Esophagus (tissue), 2 donors: ENCODE measurements at regions not wholly inside any gene's neighbourhood (a gene's known extent, or its start where the extent isn't known, plus 50 kb on each side); places are given as distances from the start of the nearest gene placed in this dataset.

ENCODE experiments used
- H3K27ac ChIP-seq, 2 donors: one replicate each; pipeline ENCODE4 v1.5.1; 2013; ENCODE audit warnings: low read depth in 2 of 2, mild to moderate bottlenecking in 2 of 2, inconsistent platforms in 1 of 2, low read length in 1 of 2, moderate library complexity in 1 of 2
- H3K27me3 ChIP-seq, 2 donors: one replicate each; pipeline ENCODE4 v1.6.1; 2013; ENCODE audit warnings: low read length in 2 of 2, control low read depth in 1 of 2, mild to moderate bottlenecking in 1 of 2; ENCODE audit not compliant: insufficient read depth in 2 of 2, control insufficient read depth in 1 of 2
- H3K36me3 ChIP-seq, 2 donors: one replicate each; pipeline ENCODE4 v1.6.1; 2013; ENCODE audit warnings: low read length in 1 of 2; ENCODE audit not compliant: control insufficient read depth in 2 of 2, insufficient read depth in 2 of 2
- H3K4me1 ChIP-seq, 2 donors: one replicate each; pipeline ENCODE4 v1.6.1; 2013; ENCODE audit warnings: low read length in 1 of 2; ENCODE audit not compliant: control insufficient read depth in 2 of 2, insufficient read depth in 2 of 2
- H3K4me3 ChIP-seq, 2 donors: one replicate each; pipeline ENCODE4 v1.5.1; 2013; ENCODE audit warnings: low read length in 2 of 2, mild to moderate bottlenecking in 2 of 2, low read depth in 1 of 2, moderate library complexity in 1 of 2
- H3K9me3 ChIP-seq, 2 donors: one replicate each; pipeline ENCODE4 v1.6.1; 2013; ENCODE audit warnings: mild to moderate bottlenecking in 2 of 2, low read depth in 1 of 2, low read length in 1 of 2, moderate library complexity in 1 of 2; ENCODE audit not compliant: control insufficient read depth in 2 of 2, insufficient read depth in 1 of 2
- WGBS, 2 donors: extraction: QIAGEN DNeasy Blood & Tissue Kit; methylation state at CpG; one replicate each; pipeline ENCODE4 v1.1.7; 2013; 5-methylcytosine and 5-hydroxymethylcytosine counted together
- donor health status: healthy with polysubstance abuse.
- donor health status: Bipolar disorder and iron deficiency.

DNA sequence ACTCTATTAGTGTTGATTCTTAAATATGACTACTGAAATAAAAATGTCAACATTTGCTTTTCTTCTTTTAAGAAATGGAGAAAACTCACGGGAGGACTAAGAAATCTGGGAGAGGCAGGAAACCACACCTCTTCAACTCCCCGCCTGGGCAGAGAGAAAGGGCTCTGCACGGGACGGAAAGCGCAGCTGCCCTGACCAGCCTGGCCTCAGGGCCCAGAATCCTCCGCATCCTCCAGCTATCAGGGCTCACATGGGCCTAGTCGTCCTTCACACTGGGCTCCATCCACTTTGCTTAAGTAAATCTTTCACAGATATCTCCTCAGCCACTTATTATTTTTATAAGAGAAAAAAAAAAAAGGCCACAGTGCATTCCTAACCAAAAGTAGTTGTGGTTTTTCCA, 215.1 kb downstream of the TBXT start:
- no peak overlapping the region for H3K4me3 ChIP-seq
- no peaks in the 10 kb centered on the region for H3K36me3 ChIP-seq
- no peaks in the 10 kb centered on the region for H3K27me3 ChIP-seq
- H3K27ac ChIP-seq, result no peak overlapping the region
- H3K9me3 ChIP-seq, result peaks cover 0 to 5% of the 10 kb centered on the region in 2 donors
- H3K4me1 ChIP-seq, result no peaks in the 10 kb centered on the region
- whole genome bisulfite sequencing, 2 donors, result 50 to 66% methylated on average over 7 of the region's 7 CpGs

DNA sequence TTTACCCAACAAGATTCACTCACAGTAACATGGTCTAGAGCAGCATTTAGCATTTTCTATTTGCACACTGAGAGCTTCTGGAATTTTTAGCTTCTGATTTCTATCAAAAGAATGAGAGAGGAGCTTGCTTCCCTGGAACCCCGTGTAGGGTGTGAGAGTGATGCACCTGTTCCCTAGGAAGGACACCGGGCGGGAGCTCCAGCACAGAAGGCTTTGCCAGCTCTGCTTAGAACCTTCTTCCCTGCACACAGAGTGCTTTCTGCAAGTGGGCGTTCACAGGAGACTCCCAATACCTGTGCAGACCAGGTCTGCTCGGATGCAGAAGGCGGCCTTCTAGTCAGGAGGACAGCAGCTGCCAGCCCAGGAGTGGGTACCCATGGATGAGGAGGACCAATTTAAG, 217.3 kb downstream of the TBXT start:
- no peaks in the 10 kb centered on the region for H3K4me1 ChIP-seq
- 77 to 83% methylated on average over 6 of the region's 6 CpGs for WGBS, 2 donors
- no peak overlapping the region for H3K27ac ChIP-seq
- peaks cover 0 to 5% of the 10 kb centered on the region in 2 donors for H3K9me3 ChIP-seq
- H3K27me3 ChIP-seq, result no peaks in the 10 kb centered on the region
- no peak overlapping the region for H3K4me3 ChIP-seq
- no peaks in the 10 kb centered on the region for H3K36me3 ChIP-seq

DNA sequence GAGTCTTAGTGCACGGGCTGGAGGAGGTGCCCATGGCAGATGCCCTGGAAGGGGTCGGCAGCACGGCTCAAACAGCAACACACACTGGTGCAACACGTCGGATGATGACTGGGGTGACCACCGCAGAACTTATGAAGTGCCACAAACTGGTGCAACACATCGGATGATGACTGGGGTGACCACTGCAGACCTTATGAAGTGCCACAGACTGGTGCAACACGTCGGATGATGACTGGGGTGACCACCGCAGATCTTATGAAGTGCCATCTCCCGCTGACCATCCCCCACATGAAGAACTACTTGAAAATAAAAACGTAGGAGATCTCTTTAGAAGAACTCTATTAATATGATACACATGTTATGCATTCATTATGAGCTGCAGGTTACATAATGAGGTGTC, 218.3 kb downstream of the TBXT start:
- Histone ChIP-seq H3K9me3 (peaks cover 0 to 2% of the 10 kb centered on the region in 2 donors), H3K4me3 (no peak overlapping the region), H3K36me3 (no peaks in the 10 kb centered on the region), H3K27ac (no peak overlapping the region), H3K4me1 (no peaks in the 10 kb centered on the region), H3K27me3 (no peaks in the 10 kb centered on the region)
- 88% methylated on average over 12 of the region's 12 CpGs for WGBS, 2 donors

DNA sequence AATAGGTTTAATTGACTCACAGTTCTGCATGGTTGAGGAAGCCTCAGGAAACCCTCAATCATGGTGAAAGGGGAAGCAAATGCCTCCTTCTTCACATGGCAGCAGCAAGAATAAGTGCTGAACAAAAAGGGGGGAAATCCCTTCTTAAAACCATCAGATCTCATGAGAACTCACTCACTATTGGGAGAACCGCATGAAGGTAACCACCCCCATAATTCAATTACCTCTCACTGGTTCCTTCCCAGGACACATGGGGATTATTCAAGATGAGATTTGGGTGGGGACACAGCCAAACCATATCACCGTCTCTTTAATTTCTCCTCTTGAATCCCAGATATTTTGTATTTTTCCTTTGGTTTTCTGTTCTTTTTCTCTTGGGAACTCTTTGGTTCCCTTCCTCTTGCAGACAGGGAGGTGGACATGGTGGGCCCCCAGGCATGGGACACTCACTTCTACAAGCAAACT, 223.6 kb downstream of the TBXT start:
- 88 to 91% methylated on average over 2 of the region's 2 CpGs for WGBS, 2 donors
- Histone ChIP-seq H3K27me3 (no peaks in the 10 kb centered on the region), H3K9me3 (peaks cover 0 to 4% of the 10 kb centered on the region in 2 donors), H3K27ac (no peak overlapping the region), H3K4me1 (no peaks in the 10 kb centered on the region), H3K4me3 (no peak overlapping the region), H3K36me3 (no peaks in the 10 kb centered on the region)

DNA sequence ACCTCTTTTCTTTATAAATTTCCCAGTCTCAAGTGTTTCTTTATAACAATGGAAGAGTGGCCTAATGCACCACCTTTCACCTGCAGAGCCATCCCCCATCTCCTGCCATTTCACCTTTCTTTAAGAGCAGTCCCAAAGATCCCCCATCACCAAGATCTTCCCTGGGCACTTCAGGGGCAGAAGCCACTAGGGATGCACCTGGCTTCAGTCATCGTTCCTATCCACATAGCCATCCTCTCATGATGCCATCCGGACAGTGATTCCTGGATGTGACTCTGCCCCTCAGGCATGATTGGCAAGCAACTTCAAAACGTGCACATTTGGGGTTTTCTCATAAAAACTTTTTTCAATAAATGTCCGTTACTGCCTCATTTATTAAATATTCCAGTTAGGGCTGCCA, 225.9 kb downstream of the TBXT start:
- Histone ChIP-seq H3K36me3 (no peaks in the 10 kb centered on the region), H3K27ac (no peak overlapping the region), H3K9me3 (peaks cover 0 to 2% of the 10 kb centered on the region in 2 donors), H3K27me3 (no peaks in the 10 kb centered on the region), H3K4me1 (no peaks in the 10 kb centered on the region), H3K4me3 (no peak overlapping the region)
- 74 to 82% methylated on average over 4 of the region's 4 CpGs for WGBS, 2 donors

DNA sequence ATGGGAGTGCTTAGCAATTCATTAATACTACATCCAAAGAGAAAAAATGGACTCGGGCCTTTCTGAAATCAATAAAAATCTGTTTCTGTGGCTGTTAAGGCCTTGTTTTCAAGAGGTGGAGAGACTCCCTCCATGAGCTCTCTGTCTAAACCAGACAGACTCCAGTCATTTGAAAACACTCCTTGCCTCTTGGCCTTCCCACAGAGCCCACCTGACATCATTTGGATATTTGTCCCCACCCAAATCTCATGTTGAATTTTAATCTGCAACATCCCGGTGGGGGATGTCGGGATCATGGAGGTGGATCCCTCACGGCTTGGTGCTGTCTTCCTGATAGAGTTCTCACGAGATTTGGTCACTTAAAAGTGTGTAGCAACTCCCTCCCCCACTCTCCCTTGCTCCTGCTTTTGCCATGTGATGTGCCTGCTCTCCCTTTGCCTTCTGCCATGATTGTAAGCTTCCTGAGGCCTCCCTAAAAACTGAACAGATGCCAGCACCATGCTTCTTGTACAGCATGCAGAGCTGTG, 226.3 kb downstream of the TBXT start:
- H3K9me3 ChIP-seq, result peaks cover 0 to 2% of the 10 kb centered on the region in 2 donors
- no peak overlapping the region for H3K4me3 ChIP-seq
- H3K4me1 ChIP-seq, result no peaks in the 10 kb centered on the region
- no peaks in the 10 kb centered on the region for H3K27me3 ChIP-seq
- 77 to 81% methylated on average over 5 of the region's 5 CpGs for WGBS, 2 donors
- H3K27ac ChIP-seq, result no peak overlapping the region
- no peaks in the 10 kb centered on the region for H3K36me3 ChIP-seq

DNA sequence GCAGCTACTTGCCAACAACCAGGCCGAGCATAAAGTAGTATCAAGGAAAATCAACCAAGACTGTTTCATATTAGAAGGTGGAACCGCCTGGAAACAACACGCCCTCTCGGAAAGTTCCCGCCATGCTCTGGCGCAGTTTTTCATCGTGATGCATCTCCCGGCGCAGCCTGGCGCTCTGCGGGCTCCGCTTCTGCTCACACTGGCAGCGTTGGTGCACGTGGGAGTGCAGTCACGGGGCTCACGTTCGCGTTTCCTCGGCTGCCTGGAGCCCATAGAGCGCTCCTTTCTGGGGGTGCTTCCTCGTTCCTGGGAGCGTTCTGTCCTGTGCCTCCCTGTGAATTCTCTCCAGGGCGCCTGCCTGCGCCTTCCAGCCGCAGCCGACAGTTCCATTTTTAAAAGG, 227.3 kb downstream of the TBXT start:
- H3K27ac ChIP-seq, result no peak overlapping the region
- no peaks in the 10 kb centered on the region for H3K36me3 ChIP-seq
- WGBS, 2 donors, result 88 to 89% methylated on average over 26 of the region's 26 CpGs
- H3K4me1 ChIP-seq, result no peaks in the 10 kb centered on the region
- no peak overlapping the region for H3K4me3 ChIP-seq
- no peaks in the 10 kb centered on the region for H3K27me3 ChIP-seq
- peaks cover 0 to 2% of the 10 kb centered on the region in 2 donors for H3K9me3 ChIP-seq

DNA sequence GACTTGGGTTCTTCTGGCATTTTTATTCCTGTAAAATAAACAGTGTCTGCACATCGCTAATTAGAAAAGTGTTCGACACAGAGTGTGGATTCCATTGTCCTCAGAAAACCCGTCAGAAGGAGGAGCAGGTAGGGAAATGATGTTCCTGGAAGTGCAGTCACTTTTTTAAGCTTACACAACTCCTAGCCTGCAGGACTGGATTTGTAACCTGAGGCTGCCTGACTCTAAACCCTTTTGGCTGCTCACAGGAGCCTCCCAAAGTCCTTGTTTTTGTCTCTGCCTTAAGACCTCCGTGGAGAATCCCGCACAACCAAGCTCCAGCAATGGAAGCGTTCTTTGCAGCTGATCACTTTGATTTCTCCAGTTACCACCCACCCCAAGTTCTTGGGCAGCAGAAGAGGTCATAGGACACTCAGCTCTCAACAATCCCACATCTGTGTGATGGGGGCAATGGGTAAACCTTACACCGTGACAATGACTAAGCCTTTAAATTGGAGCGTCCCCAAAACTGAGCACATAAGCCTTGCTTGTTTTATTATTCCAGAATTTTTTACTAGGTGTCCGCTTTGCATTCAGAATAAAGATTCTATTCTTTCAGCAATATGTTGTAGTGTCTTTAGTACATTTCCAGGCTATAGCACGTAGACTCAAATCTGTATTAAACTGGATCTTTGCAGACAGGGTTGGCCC, 227.9 kb downstream of the TBXT start:
- Histone ChIP-seq H3K27ac (no peak overlapping the region), H3K36me3 (no peaks in the 10 kb centered on the region), H3K4me1 (no peaks in the 10 kb centered on the region), H3K27me3 (no peaks in the 10 kb centered on the region), H3K4me3 (no peak overlapping the region), H3K9me3 (peaks cover 0 to 2% of the 10 kb centered on the region in 2 donors)
- 67 to 70% methylated on average over 10 of the region's 10 CpGs for WGBS, 2 donors

DNA sequence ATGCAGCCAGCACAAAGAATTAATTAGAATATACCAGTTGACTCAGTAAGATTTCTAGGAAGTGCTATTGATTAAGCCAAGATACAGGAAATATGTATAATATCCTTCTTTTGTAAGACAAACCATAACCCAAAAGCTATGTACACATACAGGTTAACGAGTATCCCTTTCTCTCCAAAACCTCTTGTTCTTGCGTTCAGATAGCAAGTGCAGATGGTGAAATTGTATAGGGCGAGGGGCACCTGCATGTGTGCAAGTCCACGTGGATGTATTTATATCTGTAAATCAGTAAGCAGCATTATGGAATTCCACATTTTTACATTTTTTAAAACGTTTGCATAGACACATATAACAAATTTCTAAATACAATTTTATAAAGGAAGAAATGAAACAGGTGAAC, 228.6 kb downstream of the TBXT start:
- Histone ChIP-seq H3K9me3 (peaks cover 0 to 2% of the 10 kb centered on the region in 2 donors), H3K36me3 (no peaks in the 10 kb centered on the region), H3K27me3 (no peaks in the 10 kb centered on the region), H3K4me3 (no peak overlapping the region), H3K27ac (no peak overlapping the region), H3K4me1 (no peaks in the 10 kb centered on the region)
- WGBS, 2 donors, result 67 to 69% methylated on average over 5 of the region's 5 CpGs
